ENCODE measurements at regions not wholly inside any gene's neighbourhood (a gene's known extent, or its start where the extent isn't known, plus 50 kb on each side); places are given as distances from the start of the nearest gene placed in this dataset.

GRCh38 chr5:124633209-124633608, 113.2 kb downstream of the ZNF608 start:
- TF ChIP-seq POLR2AphosphoS5 (IDR thresholded peaks at IDR 0.05; ENCODE audit: borderline replicate concordance, low read depth, low read length) (no peak), EZH2 (IDR thresholded peaks at IDR 0.05) (no peak), FOXP2 (optimal IDR thresholded peaks at IDR 0.05; ENCODE audit: control extremely low read depth, extremely low read length, insufficient read depth) (no peak)
